RWPE2 (cell line): ENCODE measurements at regions not wholly inside any gene's neighbourhood (a gene's known extent, or its start where the extent isn't known, plus 50 kb on each side); places are given as distances from the start of the nearest gene placed in this dataset.

Experiments
- ATAC-seq: fragments of 200-7000 bp; cut with Tn5 transposase; 3 replicates; pipeline ENCODE4 v1.9.1; 2021; ENCODE audit warnings: low read depth
- DNase-seq: peaks from one replicate; pipeline ENCODE4 v3.0.0-alpha.2; 2020; ENCODE audit warnings: low spot score
- H3K27ac ChIP-seq: fragments of 450-650 bp; 2 replicates; pipeline ENCODE4 v1.5.1; 2017; ENCODE audit warnings: mild to moderate bottlenecking; ENCODE audit not compliant: poor library complexity, severe bottlenecking
- H3K27me3 ChIP-seq: fragments of 250-450 bp; sonication (Bioruptor Pico); 2 replicates; pipeline ENCODE4 v1.5.1; 2021; ENCODE audit warnings: mild to moderate bottlenecking, moderate library complexity; ENCODE audit not compliant: insufficient read depth, poor library complexity, severe bottlenecking
- H3K36me3 ChIP-seq: fragments of 250-450 bp; sonication (Bioruptor Pico); 2 replicates; pipeline ENCODE4 v1.5.1; 2020; ENCODE audit warnings: low read depth, mild to moderate bottlenecking, moderate library complexity
- H3K4me1 ChIP-seq: fragments of 250-450 bp; sonication (Bioruptor Pico); 2 replicates; pipeline ENCODE4 v1.5.1; 2021; ENCODE audit warnings: mild to moderate bottlenecking, moderate library complexity; ENCODE audit not compliant: insufficient read depth, poor library complexity, severe bottlenecking
- H3K4me3 ChIP-seq: fragments of 250-450 bp; sonication (Bioruptor Pico); 2 replicates; pipeline ENCODE4 v1.5.1; 2021; ENCODE audit warnings: mild to moderate bottlenecking, moderate library complexity; ENCODE audit not compliant: severe bottlenecking
- H3K9me3 ChIP-seq: fragments of 250-450 bp; sonication (Bioruptor Pico); 2 replicates; pipeline ENCODE4 v1.5.1; 2021; ENCODE audit warnings: mild to moderate bottlenecking, moderate library complexity; ENCODE audit not compliant: severe bottlenecking
- CTCF ChIP-seq: fragments of 450-650 bp; IDR thresholded peaks from one replicate; pipeline ENCODE4 v1.5.1; 2017; ENCODE audit warnings: mild to moderate bottlenecking, moderate library complexity; ENCODE audit not compliant: poor library complexity, severe bottlenecking

- Histone ChIP-seq H3K4me3 (no peak overlapping the region), H3K27ac (no peak overlapping the region), H3K36me3 (no peaks in the 10 kb centered on the region), H3K27me3 (no peaks in the 10 kb centered on the region), H3K4me1 (no peaks in the 10 kb centered on the region), H3K9me3 (no peaks in the 10 kb centered on the region)
- DNase-seq = no peak
- TF ChIP-seq CTCF = no peak
- ATAC-seq = no peak
These were observed 485.5 kb downstream of the DISC1 start for GRCh38 chr1:232112076-232112475.

GRCh38 chr1:232111611-232112010, 485.0 kb downstream of the DISC1 start:
- Histone ChIP-seq H3K27me3 (no peaks in the 10 kb centered on the region), H3K4me1 (no peaks in the 10 kb centered on the region), H3K9me3 (no peaks in the 10 kb centered on the region), H3K4me3 (no peak overlapping the region), H3K27ac (no peak overlapping the region), H3K36me3 (no peaks in the 10 kb centered on the region)
- ATAC-seq (no peak), DNase-seq (no peak)
- TF ChIP-seq CTCF = no peak

- Histone ChIP-seq H3K27me3 (no peaks in the 10 kb centered on the region), H3K36me3 (no peaks in the 10 kb centered on the region), H3K27ac (no peak overlapping the region), H3K9me3 (no peaks in the 10 kb centered on the region), H3K4me1 (no peaks in the 10 kb centered on the region), H3K4me3 (no peak overlapping the region)
- TF ChIP-seq CTCF = no peak
- ATAC-seq = no peak
- no peak for DNase-seq
These were observed 483.9 kb downstream of the DISC1 start for GRCh38 chr1:232110281-232111090.

GRCh38 chr1:232109391-232109790, 482.8 kb downstream of the DISC1 start:
- TF ChIP-seq CTCF = no peak
- ATAC-seq = no peak
- no peak for DNase-seq
- Histone ChIP-seq H3K36me3 (no peaks in the 10 kb centered on the region), H3K9me3 (no peaks in the 10 kb centered on the region), H3K27ac (no peak overlapping the region), H3K4me1 (no peaks in the 10 kb centered on the region), H3K4me3 (no peak overlapping the region), H3K27me3 (no peaks in the 10 kb centered on the region)

GRCh38 chr1:232108598-232108997, 482.0 kb downstream of the DISC1 start:
- Histone ChIP-seq H3K27ac (no peak overlapping the region), H3K36me3 (no peaks in the 10 kb centered on the region), H3K9me3 (no peaks in the 10 kb centered on the region), H3K4me1 (no peaks in the 10 kb centered on the region), H3K4me3 (no peak overlapping the region), H3K27me3 (no peaks in the 10 kb centered on the region)
- no peak for ATAC-seq
- DNase-seq = no peak
- no peak for TF ChIP-seq CTCF
